ENCODE measurements at regions not wholly inside any gene's neighbourhood (a gene's known extent, or its start where the extent isn't known, plus 50 kb on each side); places are given as distances from the start of the nearest gene placed in this dataset.

- no peak for TF ChIP-seq POLR2AphosphoS5 (IDR thresholded peaks at IDR 0.05)
- TF ChIP-seq POLR2A (IDR thresholded peaks at IDR 0.05): no peak
- no peak for TF ChIP-seq CTCF (IDR thresholded peaks at IDR 0.05)
Measured at GRCh38 chr4:33711826-33712225, 2532.5 kb downstream of the ARAP2 start.

All from stomach (tissue), 4 donors.